Endothelial cell of umbilical vein (primary cell): ENCODE measurements at regions not wholly inside any gene's neighbourhood (a gene's known extent, or its start where the extent isn't known, plus 50 kb on each side); places are given as distances from the start of the nearest gene placed in this dataset.

Source experiments
- BruUV-seq: library from RNA; stranded (reverse); fragments of 400-500 nt; replicated peaks from 2 replicates; lab custom pipeline; 2021; lab: Mats Ljungman, UMichigan
- CTCF ChIA-PET: fragments of 300-600, 350-600 bp; sonication (Branson Sonifier 250); formaldehyde crosslinking; loops from one replicate; lab custom pipeline; 2021; ENCODE audit warnings: antibody characterized with exemption, inconsistent platforms; lab: Charles Lee
- POLR2A ChIA-PET: fragments of 300-600, 350-600 bp; sonication (Branson Sonifier 250); formaldehyde crosslinking; loops from one replicate; lab custom pipeline; 2021; ENCODE audit warnings: antibody characterized with exemption, inconsistent platforms; lab: Charles Lee
- DNase-seq: peaks from one replicate; pipeline ENCODE4 v3.0.0-alpha.2; 2011; ENCODE audit warnings: low read depth, low spot score
- FAIRE-seq: peaks from 2 replicates; lab custom pipeline; 2011; peaks lifted over from hg19 to GRCh38; lab: Jason Lieb, UNC
- H2AFZ ChIP-seq: 2 replicates; pipeline ENCODE4 v1.6.0; 2012; ENCODE audit warnings: low read depth, low read length, control low read depth, inconsistent platforms
- H3K27ac ChIP-seq: 2 replicates; pipeline ENCODE4 v1.5.1; 2011; ENCODE audit warnings: low read depth, mild to moderate bottlenecking, control low read depth, low read length, moderate library complexity; ENCODE audit not compliant: insufficient read depth
- H3K27me3 ChIP-seq, 2 experiments: 2 replicates each; pipeline versions ENCODE4 v1.6.0 to v1.6.1; 2011; ENCODE audit warnings: low read length in 2 of 2, mixed read lengths in 1 of 2; ENCODE audit not compliant: control insufficient read depth in 2 of 2, insufficient read depth in 2 of 2
- H3K36me3 ChIP-seq, 2 experiments: 2 replicates in 1 of 2; 3 replicates in 1 of 2; pipeline ENCODE4 v1.5.1; 2011; ENCODE audit warnings: low read length in 2 of 2, mild to moderate bottlenecking in 1 of 2, moderate library complexity in 1 of 2; ENCODE audit not compliant: control insufficient read depth in 2 of 2, insufficient read depth in 2 of 2; ENCODE audit errors: extremely low read depth in 1 of 2
- H3K4me1 ChIP-seq: 3 replicates; pipeline ENCODE4 v1.5.1; 2011; ENCODE audit warnings: mild to moderate bottlenecking, low read length; ENCODE audit not compliant: control insufficient read depth, insufficient read depth; ENCODE audit errors: extremely low read depth
- H3K4me2 ChIP-seq: 2 replicates; pipeline ENCODE4 v1.6.1; 2011; ENCODE audit warnings: low read length, control low read depth, mixed read lengths; ENCODE audit not compliant: insufficient read depth
- H3K4me3 ChIP-seq, 3 experiments: fragments of 200-600 bp in 1 of 3; sonication (generic), shearing (Covaris generic) in 1 of 3; replicated peaks in 1 of 3; 2 replicates each; pipeline ENCODE4 v1.5.1; 2011 to 2016; ENCODE audit warnings: control low read depth in 3 of 3, low read length in 3 of 3, mild to moderate bottlenecking in 2 of 3, inconsistent platforms in 1 of 3, low read depth in 1 of 3, moderate library complexity in 1 of 3; ENCODE audit not compliant: insufficient read depth in 1 of 3
- H3K79me2 ChIP-seq: 2 replicates; pipeline ENCODE4 v1.6.0; 2012; ENCODE audit warnings: low read length, inconsistent platforms; ENCODE audit not compliant: control insufficient read depth, insufficient read depth
- H3K9ac ChIP-seq: replicated peaks from 2 replicates; pipeline ENCODE3; 2011; ENCODE audit warnings: low read length, control low read depth; ENCODE audit not compliant: insufficient read depth; ENCODE audit errors: extremely low read depth
- H3K9me1 ChIP-seq: replicated peaks from 3 replicates; pipeline ENCODE4 v1.6.0; 2011; ENCODE audit warnings: mild to moderate bottlenecking, low read length; ENCODE audit not compliant: control insufficient read depth, insufficient read depth; ENCODE audit errors: extremely low read depth
- H3K9me3 ChIP-seq: replicated peaks from 2 replicates; pipeline ENCODE4 v1.5.1; 2012; ENCODE audit warnings: low read length, inconsistent platforms; ENCODE audit not compliant: control insufficient read depth, insufficient read depth
- H4K20me1 ChIP-seq: replicated peaks from 2 replicates; pipeline ENCODE3; 2011; ENCODE audit warnings: mild to moderate bottlenecking, low read length; ENCODE audit not compliant: control insufficient read depth, insufficient read depth; ENCODE audit errors: extremely low read depth
- CTCF ChIP-seq, 2 donors: IDR thresholded peaks; 1 replicate in 1 of 2; 2 replicates in 1 of 2; pipeline ENCODE4 v1.5.1; 2011; ENCODE audit warnings: low read length in 2 of 2, mild to moderate bottlenecking in 2 of 2, moderate library complexity in 2 of 2, control low read depth in 1 of 2, inconsistent platforms in 1 of 2, low read depth in 1 of 2; ENCODE audit not compliant: insufficient read depth in 1 of 2; ENCODE audit errors: extremely low read depth in 1 of 2
- EZH2 ChIP-seq: IDR thresholded peaks from 2 replicates; pipeline ENCODE4 v1.6.1; 2012; ENCODE audit warnings: borderline replicate concordance, low read depth, mild to moderate bottlenecking, moderate library complexity, low read length, inconsistent platforms; ENCODE audit not compliant: severe bottlenecking
- FOS ChIP-seq: IDR thresholded peaks from 2 replicates; pipeline ENCODE4 v1.6.1; 2011; ENCODE audit warnings: mild to moderate bottlenecking, low read length, moderate library complexity, borderline replicate concordance; ENCODE audit not compliant: insufficient read depth
- GATA2 ChIP-seq: IDR thresholded peaks from 2 replicates; pipeline ENCODE4 v1.7.0; 2011; ENCODE audit warnings: low read depth, mild to moderate bottlenecking, moderate library complexity, mixed read lengths, low read length; ENCODE audit not compliant: insufficient read length, insufficient read depth
- JUN ChIP-seq: IDR thresholded peaks from 2 replicates; pipeline ENCODE4 v1.6.1; 2011; ENCODE audit warnings: borderline replicate concordance, low read depth; ENCODE audit not compliant: insufficient read length, insufficient read depth
- MYC ChIP-seq: IDR thresholded peaks from one replicate; pipeline ENCODE4 v1.6.1; 2011; ENCODE audit warnings: mild to moderate bottlenecking, low read depth, low read length
- POLR2A ChIP-seq: IDR thresholded peaks from 2 replicates; pipeline ENCODE4 v1.6.1; 2012; ENCODE audit warnings: low read depth, mild to moderate bottlenecking, control low read depth, low read length
- POLR2AphosphoS5 ChIP-seq: IDR thresholded peaks from 2 replicates; pipeline ENCODE4 v1.6.1; 2012; ENCODE audit warnings: low read depth, mild to moderate bottlenecking, control low read depth, low read length, moderate library complexity; ENCODE audit not compliant: insufficient read depth
- dilution Hi-C: fragments of 300-500 bp; cut with MboI; formaldehyde crosslinking; loops from one replicate; pipeline ENCODE4 v1.15.0; 2019; ENCODE audit warnings: low sequenced_read_pairs; ENCODE audit not compliant: extremely low pct_ligation_motif_present
- intact Hi-C: fragments of 100-400 bp; cut with micrococcal nuclease; formaldehyde crosslinking; loops from one replicate; pipeline ENCODE4 v1.10.0; 2022
- TF ChIP-seq, protein P1 (sequence below): IDR thresholded peaks from 2 replicates; pipeline ENCODE4 v1.6.1; 2011; ENCODE audit not compliant: insufficient read depth, insufficient read length

GRCh38 chr3:147483578-147483977, 74.4 kb downstream of the ZIC1 start:
- Histone ChIP-seq H3K9me3 (no peaks in the 10 kb centered on the region), H3K4me2 (no peak overlapping the region), H3K9ac (no peak overlapping the region), H3K4me1 (no peaks in the 10 kb centered on the region), H3K4me3 (no peak overlapping the region), H2AFZ (no peak overlapping the region), H3K79me2 (no peaks in the 10 kb centered on the region), H3K27ac (no peak overlapping the region), H4K20me1 (no peaks in the 10 kb centered on the region), H3K27me3 (peaks cover 0 to 4% of the 10 kb centered on the region in 2 experiments), H3K36me3 (no peaks in the 10 kb centered on the region), H3K9me1 (no peaks in the 10 kb centered on the region)
- dilution Hi-C loops (no loop called here), intact Hi-C loops (no loop called here)
- no TSS peak for BruUV-seq
- POLR2A ChIA-PET: no interaction called here
- no peak for DNase-seq
- TF ChIP-seq JUN: no peak
- TF ChIP-seq, protein P1, sequence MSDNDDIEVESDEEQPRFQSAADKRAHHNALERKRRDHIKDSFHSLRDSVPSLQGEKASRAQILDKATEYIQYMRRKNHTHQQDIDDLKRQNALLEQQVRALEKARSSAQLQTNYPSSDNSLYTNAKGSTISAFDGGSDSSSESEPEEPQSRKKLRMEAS: no peak
- no peak for TF ChIP-seq FOS
- no peak for TF ChIP-seq MYC
- no peak for TF ChIP-seq CTCF (IDR thresholded peaks at IDR 0.05; ENCODE audit: extremely low read depth in 1 of 2, insufficient read depth in 1 of 2, low read depth in 1 of 2, low read length in 2 of 2)
- TF ChIP-seq EZH2: no peak
- TF ChIP-seq POLR2A: no peak
- TF ChIP-seq GATA2: no peak
- no peak for TF ChIP-seq POLR2AphosphoS5
- FAIRE-seq: no peak
- CTCF ChIA-PET: no interaction called here
